ENCODE measurements at regions not wholly inside any gene's neighbourhood (a gene's known extent, or its start where the extent isn't known, plus 50 kb on each side); places are given as distances from the start of the nearest gene placed in this dataset.

- TF ChIP-seq, protein P1, sequence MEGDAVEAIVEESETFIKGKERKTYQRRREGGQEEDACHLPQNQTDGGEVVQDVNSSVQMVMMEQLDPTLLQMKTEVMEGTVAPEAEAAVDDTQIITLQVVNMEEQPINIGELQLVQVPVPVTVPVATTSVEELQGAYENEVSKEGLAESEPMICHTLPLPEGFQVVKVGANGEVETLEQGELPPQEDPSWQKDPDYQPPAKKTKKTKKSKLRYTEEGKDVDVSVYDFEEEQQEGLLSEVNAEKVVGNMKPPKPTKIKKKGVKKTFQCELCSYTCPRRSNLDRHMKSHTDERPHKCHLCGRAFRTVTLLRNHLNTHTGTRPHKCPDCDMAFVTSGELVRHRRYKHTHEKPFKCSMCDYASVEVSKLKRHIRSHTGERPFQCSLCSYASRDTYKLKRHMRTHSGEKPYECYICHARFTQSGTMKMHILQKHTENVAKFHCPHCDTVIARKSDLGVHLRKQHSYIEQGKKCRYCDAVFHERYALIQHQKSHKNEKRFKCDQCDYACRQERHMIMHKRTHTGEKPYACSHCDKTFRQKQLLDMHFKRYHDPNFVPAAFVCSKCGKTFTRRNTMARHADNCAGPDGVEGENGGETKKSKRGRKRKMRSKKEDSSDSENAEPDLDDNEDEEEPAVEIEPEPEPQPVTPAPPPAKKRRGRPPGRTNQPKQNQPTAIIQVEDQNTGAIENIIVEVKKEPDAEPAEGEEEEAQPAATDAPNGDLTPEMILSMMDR (IDR thresholded peaks at IDR 0.05), result no peak
- TF ChIP-seq POLR2A (IDR thresholded peaks at IDR 0.05), result no peak
- DNase-seq (no peak), ATAC-seq (no peak)
- Histone ChIP-seq H3K4me3 (no peak overlapping the region), H3K27me3 (no peaks in the 10 kb centered on the region), H3K4me1 (no peaks in the 10 kb centered on the region), H3K27ac (no peak overlapping the region), H3K36me3 (replicated peaks in 1 of 2; ENCODE audit: insufficient read depth in 1 of 2, low read depth in 2 of 2) (no peaks in the 10 kb centered on the region), H3K9me3 (no peaks in the 10 kb centered on the region)
- intact Hi-C loops (cut with DNase I), result no loop called here
Measured at GRCh38 chr21:27805696-27806095, 838.8 kb upstream of the ADAMTS5 start.

GRCh38 chr21:27804515-27804914, 837.6 kb upstream of the ADAMTS5 start:
- WGBS, 2 donors, result 57 to 60% methylated on average over 2 of the region's 2 CpGs
- no peaks in the 10 kb centered on the region for H3K9me3 ChIP-seq
- TF ChIP-seq, protein P1 (IDR thresholded peaks at IDR 0.05), result no peak
- TF ChIP-seq POLR2A (IDR thresholded peaks at IDR 0.05), result no peak
- H3K27me3 ChIP-seq, result no peaks in the 10 kb centered on the region
- no peak for DNase-seq
- ATAC-seq, result no peak
- no peak overlapping the region for H3K27ac ChIP-seq
- H3K36me3 ChIP-seq (replicated peaks in 1 of 2; ENCODE audit: insufficient read depth in 1 of 2, low read depth in 2 of 2), result no peaks in the 10 kb centered on the region
- H3K4me3 ChIP-seq, result no peak overlapping the region
- intact Hi-C loops (cut with DNase I), result no loop called here
- no peaks in the 10 kb centered on the region for H3K4me1 ChIP-seq

- no peak for DNase-seq
- H3K4me3 ChIP-seq, result no peak overlapping the region
- no peaks in the 10 kb centered on the region for H3K4me1 ChIP-seq
- no peaks in the 10 kb centered on the region for H3K36me3 ChIP-seq (replicated peaks in 1 of 2; ENCODE audit: insufficient read depth in 1 of 2, low read depth in 2 of 2)
- no peaks in the 10 kb centered on the region for H3K27me3 ChIP-seq
- ATAC-seq, result no peak
- H3K9me3 ChIP-seq, result no peaks in the 10 kb centered on the region
- intact Hi-C loops (cut with DNase I), result no loop called here
- no peak for TF ChIP-seq POLR2A (IDR thresholded peaks at IDR 0.05)
- TF ChIP-seq, protein P1 (IDR thresholded peaks at IDR 0.05), result no peak
- 69 to 76% methylated on average over 2 of the region's 2 CpGs for WGBS, 2 donors
- H3K27ac ChIP-seq, result no peak overlapping the region
Measured at GRCh38 chr21:27803571-27803970, 836.7 kb upstream of the ADAMTS5 start.

DNA sequence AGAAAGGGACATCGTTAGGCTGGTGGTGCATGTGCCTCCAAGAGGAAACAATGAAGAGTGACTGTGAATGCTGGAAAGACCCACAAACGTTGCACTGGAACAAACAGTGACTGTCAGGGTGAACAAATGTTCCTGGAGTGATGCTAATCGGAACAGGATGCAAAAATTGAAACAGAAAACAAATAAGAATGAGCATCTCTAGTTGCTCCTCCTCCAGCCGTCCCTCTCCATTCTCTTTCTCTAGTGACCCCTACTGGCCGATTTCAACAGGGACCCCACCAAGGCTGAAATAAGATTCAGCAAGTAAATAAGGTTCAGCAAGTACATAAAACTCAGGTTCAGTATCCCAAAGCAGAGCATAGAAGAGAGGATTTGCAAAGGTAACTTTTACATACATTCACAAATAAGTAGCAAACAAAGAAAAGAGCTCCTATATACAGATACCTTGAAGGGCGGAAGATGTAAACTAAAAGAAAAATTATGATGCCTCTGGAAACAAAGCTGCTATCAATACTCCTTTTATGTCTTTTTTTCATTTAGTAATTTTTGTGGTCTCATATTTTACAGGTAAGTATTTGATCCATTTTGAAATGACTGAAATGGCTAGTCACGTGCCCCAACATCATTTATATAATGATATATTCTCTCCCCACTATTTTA, 836.1 kb upstream of the ADAMTS5 start:
- DNase-seq, result peak in 3 of 4 donors; percentile 21 to 38 (median 38)
- Histone ChIP-seq H3K27ac (no peak overlapping the region), H3K4me1 (no peaks in the 10 kb centered on the region), H3K27me3 (no peaks in the 10 kb centered on the region), H3K9me3 (no peaks in the 10 kb centered on the region), H3K36me3 (replicated peaks in 1 of 2; ENCODE audit: insufficient read depth in 1 of 2, low read depth in 2 of 2) (no peaks in the 10 kb centered on the region), H3K4me3 (no peak overlapping the region)
- ATAC-seq, result peak; percentile 55
- 43 to 46% methylated on average over 7 of the region's 7 CpGs for WGBS, 2 donors
- intact Hi-C loops (cut with DNase I), result no loop called here
- TF ChIP-seq, protein P1 (IDR thresholded peaks at IDR 0.05), result peak in 6 of 7 experiments; percentile 38 to 51 (median 43)
- TF ChIP-seq POLR2A (IDR thresholded peaks at IDR 0.05), result no peak

DNA sequence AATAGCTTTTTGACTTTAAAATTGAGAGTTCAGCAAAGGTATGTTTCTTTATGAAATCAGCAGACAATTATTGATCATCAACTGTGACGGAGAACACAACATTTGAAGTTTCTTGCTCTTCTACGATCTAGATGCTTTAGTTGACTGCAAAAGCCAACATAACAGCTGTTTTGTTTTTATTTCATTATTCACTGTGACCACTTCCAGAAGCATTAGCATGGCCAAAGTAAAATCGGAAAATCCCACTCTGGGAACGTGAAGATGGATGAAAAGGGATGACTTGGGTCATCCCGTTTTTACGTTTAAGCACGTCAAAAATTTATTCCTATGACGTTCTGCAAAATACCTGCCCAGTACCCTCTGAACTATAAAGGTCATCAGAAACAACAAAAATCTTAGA, 833.0 kb upstream of the ADAMTS5 start:
- DNase-seq, result no peak
- H3K4me1 ChIP-seq, result no peaks in the 10 kb centered on the region
- no peak for ATAC-seq
- H3K27me3 ChIP-seq, result no peaks in the 10 kb centered on the region
- TF ChIP-seq, protein P1 (IDR thresholded peaks at IDR 0.05), result no peak
- H3K9me3 ChIP-seq, result no peaks in the 10 kb centered on the region
- no peak overlapping the region for H3K27ac ChIP-seq
- intact Hi-C loops (cut with DNase I), result no loop called here
- WGBS, 2 donors, result 63 to 70% methylated on average over 8 of the region's 8 CpGs
- no peak overlapping the region for H3K4me3 ChIP-seq
- no peaks in the 10 kb centered on the region for H3K36me3 ChIP-seq (replicated peaks in 1 of 2; ENCODE audit: insufficient read depth in 1 of 2, low read depth in 2 of 2)
